Keratinocyte (primary cell): ENCODE measurements at regions not wholly inside any gene's neighbourhood (a gene's known extent, or its start where the extent isn't known, plus 50 kb on each side); places are given as distances from the start of the nearest gene placed in this dataset.

Source experiments
- DNase-seq: peaks from one replicate; pipeline ENCODE4 v3.0.0-alpha.2; 2011; ENCODE audit warnings: low read depth, missing footprints, low spot score
- FAIRE-seq: peaks from 2 replicates; lab custom pipeline; 2011; peaks lifted over from hg19 to GRCh38; lab: Jason Lieb, UNC
- H2AFZ ChIP-seq: 2 replicates; pipeline ENCODE4 v1.6.0; 2012; ENCODE audit warnings: low read length, control low read depth, inconsistent platforms; ENCODE audit not compliant: control insufficient read depth
- H3K27ac ChIP-seq: 2 replicates; pipeline ENCODE4 v1.5.1; 2011; ENCODE audit warnings: low read length; ENCODE audit not compliant: control insufficient read depth, insufficient read depth
- H3K27me3 ChIP-seq: 3 replicates; pipeline ENCODE4 v1.6.0; 2011; ENCODE audit warnings: low read length; ENCODE audit not compliant: control insufficient read depth, insufficient read depth; ENCODE audit errors: extremely low read depth
- H3K36me3 ChIP-seq, 2 experiments: 2 replicates in 1 of 2; 3 replicates in 1 of 2; pipeline ENCODE4 v1.5.1; 2011; ENCODE audit warnings: low read length in 2 of 2, mild to moderate bottlenecking in 1 of 2; ENCODE audit not compliant: control insufficient read depth in 2 of 2, insufficient read depth in 2 of 2; ENCODE audit errors: extremely low read depth in 1 of 2
- H3K4me1 ChIP-seq: 3 replicates; pipeline ENCODE4 v1.5.1; 2011; ENCODE audit warnings: low read length; ENCODE audit not compliant: control insufficient read depth, insufficient read depth; ENCODE audit errors: extremely low read depth
- H3K4me2 ChIP-seq: 3 replicates; pipeline ENCODE4 v1.6.0; 2011; ENCODE audit warnings: low read depth, low read length; ENCODE audit not compliant: control insufficient read depth, insufficient read depth; ENCODE audit errors: extremely low read depth
- H3K4me3 ChIP-seq, 3 experiments: fragments of 200-600 bp in 1 of 3; sonication (generic) in 1 of 3; 2 replicates in 2 of 3; 3 replicates in 1 of 3; pipeline ENCODE4 v1.5.1; 2011 to 2016; ENCODE audit warnings: low read length in 3 of 3, mild to moderate bottlenecking in 3 of 3, control low read depth in 2 of 3, inconsistent platforms in 1 of 3, low read depth in 1 of 3, mixed read lengths in 1 of 3, mixed run types in 1 of 3, moderate library complexity in 1 of 3; ENCODE audit not compliant: control insufficient read depth in 2 of 3, insufficient read depth in 2 of 3; ENCODE audit errors: extremely low read depth in 1 of 3
- H3K79me2 ChIP-seq: 2 replicates; pipeline ENCODE4 v1.6.0; 2012; ENCODE audit warnings: low read length; ENCODE audit not compliant: control insufficient read depth, insufficient read depth
- H3K9ac ChIP-seq: 3 replicates; pipeline ENCODE4 v1.6.0; 2011; ENCODE audit warnings: low read length; ENCODE audit not compliant: control insufficient read depth, insufficient read depth; ENCODE audit errors: extremely low read depth
- H3K9me1 ChIP-seq: 3 replicates; pipeline ENCODE4 v1.6.0; 2011; ENCODE audit warnings: low read length; ENCODE audit not compliant: control insufficient read depth, insufficient read depth; ENCODE audit errors: extremely low read depth
- H3K9me3 ChIP-seq: 2 replicates; pipeline ENCODE4 v1.5.1; 2012; ENCODE audit warnings: low read depth, low read length; ENCODE audit not compliant: control insufficient read depth
- H4K20me1 ChIP-seq: 3 replicates; pipeline ENCODE4 v1.6.0; 2011; ENCODE audit warnings: low read length; ENCODE audit not compliant: control insufficient read depth, insufficient read depth; ENCODE audit errors: extremely low read depth
- CTCF ChIP-seq, 3 experiments: IDR thresholded peaks in 1 of 3; conservative IDR thresholded peaks in 1 of 3; optimal IDR thresholded peaks in 1 of 3; 2 replicates in 2 of 3; 3 replicates in 1 of 3; pipeline versions ENCODE3 to v1.5.1; 2011; ENCODE audit warnings: low read length in 3 of 3, mild to moderate bottlenecking in 3 of 3, moderate library complexity in 2 of 3, control low read depth in 1 of 3, inconsistent platforms in 1 of 3; ENCODE audit not compliant: insufficient read depth in 2 of 3; ENCODE audit errors: extremely low read depth in 1 of 3
- EZH2 ChIP-seq: IDR thresholded peaks from one replicate; pipeline ENCODE4 v1.6.1; 2012; ENCODE audit warnings: inconsistent platforms, mild to moderate bottlenecking, low read length, moderate library complexity
- dilution Hi-C: fragments of 300-500 bp; cut with MboI; formaldehyde crosslinking; loops from one replicate; pipeline ENCODE4 v1.7.0; 2020; ENCODE audit warnings: low sequenced_read_pairs; ENCODE audit not compliant: extremely low pct_ligation_motif_present

DNA sequence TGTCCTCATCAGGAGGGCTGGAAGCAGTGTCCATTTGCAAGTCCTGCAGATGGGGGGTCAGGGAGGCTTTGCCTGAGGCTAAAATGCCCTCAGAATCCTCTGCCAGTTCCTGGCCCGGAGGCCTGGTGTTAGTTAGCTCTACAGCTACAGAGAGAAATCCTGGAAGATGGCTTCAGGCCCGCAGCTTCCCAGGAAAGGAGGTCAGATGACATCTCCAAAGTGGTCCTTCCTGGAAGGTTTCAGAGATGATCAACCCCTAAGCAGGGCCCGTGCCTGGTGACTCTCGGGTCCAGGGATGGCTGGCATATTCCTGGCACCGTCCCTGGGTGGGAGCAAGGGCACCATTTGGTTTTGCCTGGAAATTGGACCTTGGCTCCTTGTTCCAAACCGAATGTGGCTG is 959.1 kb downstream of the BRD1 start:
- Histone ChIP-seq H3K4me2 (no peak overlapping the region), H2AFZ (no peak overlapping the region), H3K4me3 (no peak overlapping the region), H4K20me1 (no peaks in the 10 kb centered on the region), H3K27ac (no peak overlapping the region), H3K27me3 (no peaks in the 10 kb centered on the region), H3K79me2 (no peaks in the 10 kb centered on the region), H3K4me1 (no peaks in the 10 kb centered on the region), H3K9me3 (peaks cover 16% of the 10 kb centered on the region), H3K36me3 (no peaks in the 10 kb centered on the region), H3K9me1 (no peaks in the 10 kb centered on the region), H3K9ac (no peak overlapping the region)
- FAIRE-seq (no peak), DNase-seq (no peak)
- TF ChIP-seq EZH2 (no peak), CTCF (optimal IDR thresholded peaks at IDR 0.05 in 1 of 3, IDR thresholded peaks at IDR 0.05 in 1 of 3, conservative IDR thresholded peaks at IDR 0.05 in 1 of 3; ENCODE audit: extremely low read depth in 1 of 3, insufficient read depth in 2 of 3, low read length in 3 of 3) (no peak)
- dilution Hi-C loops: no loop called here

DNA sequence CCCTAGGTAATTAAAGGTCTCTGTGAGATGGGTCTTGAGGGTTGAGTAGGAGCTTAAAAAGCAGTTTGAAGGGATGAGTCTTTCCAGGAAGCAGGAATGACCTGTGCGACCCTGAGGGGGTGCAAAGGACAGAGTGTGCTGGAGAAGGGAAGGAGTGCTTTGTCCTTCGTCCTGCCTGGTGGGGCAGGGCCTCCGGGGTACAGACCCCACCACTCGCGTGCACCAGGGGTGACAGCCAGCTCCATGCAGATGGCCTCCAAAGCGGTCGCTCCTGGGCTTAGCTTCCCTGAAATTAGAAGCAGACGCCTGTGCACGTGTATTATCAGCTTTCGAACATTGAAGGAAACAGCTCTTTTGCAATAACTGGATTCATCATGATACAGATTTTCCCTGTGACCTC is 959.8 kb downstream of the BRD1 start:
- Histone ChIP-seq H3K27me3 (no peaks in the 10 kb centered on the region), H3K9me3 (peaks cover 16% of the 10 kb centered on the region), H3K27ac (no peak overlapping the region), H3K9me1 (no peaks in the 10 kb centered on the region), H3K9ac (no peak overlapping the region), H2AFZ (no peak overlapping the region), H3K36me3 (no peaks in the 10 kb centered on the region), H3K4me1 (no peaks in the 10 kb centered on the region), H3K4me3 (no peak overlapping the region), H3K79me2 (no peaks in the 10 kb centered on the region), H3K4me2 (no peak overlapping the region), H4K20me1 (no peaks in the 10 kb centered on the region)
- FAIRE-seq (no peak), DNase-seq (no peak)
- dilution Hi-C loops: no loop called here
- TF ChIP-seq CTCF (optimal IDR thresholded peaks at IDR 0.05 in 1 of 3, IDR thresholded peaks at IDR 0.05 in 1 of 3, conservative IDR thresholded peaks at IDR 0.05 in 1 of 3; ENCODE audit: extremely low read depth in 1 of 3, insufficient read depth in 2 of 3, low read length in 3 of 3) (no peak), EZH2 (no peak)
